ENCODE measurements at regions not wholly inside any gene's neighbourhood (a gene's known extent, or its start where the extent isn't known, plus 50 kb on each side); places are given as distances from the start of the nearest gene placed in this dataset.

- no peak for TF ChIP-seq ZNF143 (CRISPR knock-in tag; IDR thresholded peaks at IDR 0.05)
- no peak for TF ChIP-seq ATF1 (CRISPR knock-in tag; IDR thresholded peaks at IDR 0.05)
- TF ChIP-seq ATF1 (tag; IDR thresholded peaks at IDR 0.05), result peak; percentile 55
- peak; percentile 49; the same call in 1 of the 2 replicates for TF ChIP-seq GATA2 (CRISPR knock-in tag; IDR thresholded peaks at IDR 0.05)
- no peak for TF ChIP-seq EWSR1 (IDR thresholded peaks at IDR 0.05; ENCODE audit: borderline replicate concordance, low read depth, partially characterized antibody)
- TF ChIP-seq HNRNPL (IDR thresholded peaks at IDR 0.05; ENCODE audit: low read depth, low read length), result no peak
- TF ChIP-seq MGA (IDR thresholded peaks at IDR 0.05), result 0 out of 2 replicates have a peak, but pooled peaks have one; percentile 7
- TF ChIP-seq NUFIP1 (IDR thresholded peaks at IDR 0.05; ENCODE audit: partially characterized antibody), result no peak
- peak; percentile 53 for TF ChIP-seq MEIS2 (IDR thresholded peaks at IDR 0.05; ENCODE audit: partially characterized antibody)
- TF ChIP-seq NFIX (CRISPR knock-in tag; IDR thresholded peaks at IDR 0.05; ENCODE audit: low read depth), result no peak
- no peak for TF ChIP-seq ZNF274 (IDR thresholded peaks at IDR 0.05; ENCODE audit: borderline replicate concordance, low read depth, low read length)
- no peak for TF ChIP-seq PHF20 (IDR thresholded peaks at IDR 0.05; ENCODE audit: partially characterized antibody)
- 0 out of 2 replicates have a peak, but pooled peaks have one; percentile 25 for TF ChIP-seq ZBED1 (IDR thresholded peaks at IDR 0.05)
- TF ChIP-seq CBFA2T2 (conservative IDR thresholded peaks at IDR 0.05), result no peak
- TF ChIP-seq ZNF707 (CRISPR knock-in tag; conservative IDR thresholded peaks at IDR 0.05), result no peak
- peak; percentile 44; the same call in 1 of the 2 replicates for TF ChIP-seq TEAD4 (IDR thresholded peaks at IDR 0.05; ENCODE audit: low read length)
- no peak for TF ChIP-seq TEAD4 (CRISPR knock-in tag; IDR thresholded peaks at IDR 0.05; ENCODE audit: borderline replicate concordance)
- no peak for TF ChIP-seq ZNF830 (CRISPR knock-in tag; IDR thresholded peaks at IDR 0.05)
- TF ChIP-seq THRAP3 (IDR thresholded peaks at IDR 0.05; ENCODE audit: borderline replicate concordance), result no peak
Measured at GRCh38 chr1:234851450-234852438, 241.8 kb upstream of the IRF2BP2 start (continued).

Measured in K562 (cell line).